T-cell (primary cell): ENCODE measurements at regions not wholly inside any gene's neighbourhood (a gene's known extent, or its start where the extent isn't known, plus 50 kb on each side); places are given as distances from the start of the nearest gene placed in this dataset.

ENCODE experiments used
- ATAC-seq, 4 experiments: fragments of 200-7000 bp in 3 of 4; fragments of 150-1000 bp in 1 of 4; cut with Tn5 transposase; replicated peaks in 1 of 4; 1 replicate in 3 of 4; 2 replicates in 1 of 4; pipeline ENCODE4 v1.10.0; 2021; ENCODE audit warnings: moderate library complexity in 3 of 4, mild to moderate bottlenecking in 2 of 4, moderate number of reproducible peaks in 1 of 4
- CTCF ChIA-PET, 2 donors: fragments of 300-600 bp; sonication (Branson Sonifier 250); formaldehyde crosslinking; loops; one replicate each; lab custom pipeline; 2022; ENCODE audit warnings: antibody characterized with exemption in 2 of 2; lab: Charles Lee
- POLR2A ChIA-PET, 2 donors: fragments of 300-600 bp; sonication (Branson Sonifier 250); formaldehyde crosslinking; loops; one replicate each; lab custom pipeline; 2022; ENCODE audit warnings: antibody characterized with exemption in 2 of 2; lab: Charles Lee
- DNase-seq, 35 experiments: peaks; one replicate each; pipeline versions ENCODE4 v3.0.0 to v3.0.0-alpha.2; 2013 to 2023
- H3K27ac ChIP-seq: one replicate; pipeline ENCODE4 v1.5.1; 2013; ENCODE audit warnings: low read length
- H3K27me3 ChIP-seq, 2 experiments: replicated peaks in 1 of 2; 1 replicate in 1 of 2; 2 replicates in 1 of 2; pipeline versions ENCODE4 v1.6.1 to v1.7.0; 2013; ENCODE audit warnings: low read length in 1 of 2, mixed read lengths in 1 of 2; ENCODE audit not compliant: control insufficient read depth in 2 of 2, insufficient read depth in 2 of 2; ENCODE audit errors: extremely low read depth in 1 of 2
- H3K36me3 ChIP-seq, 2 donors: 1 replicate in 1 of 2; 2 replicates in 1 of 2; pipeline versions ENCODE4 v1.6.1 to v1.7.0; 2013; ENCODE audit warnings: low read length in 1 of 2; ENCODE audit not compliant: control insufficient read depth in 2 of 2, insufficient read depth in 1 of 2; ENCODE audit errors: extremely low read depth in 1 of 2
- H3K4me1 ChIP-seq, 2 experiments: 1 replicate in 1 of 2; 2 replicates in 1 of 2; pipeline versions ENCODE4 v1.6.1 to v1.7.0; 2013; ENCODE audit warnings: low read length in 2 of 2, mixed read lengths in 1 of 2; ENCODE audit not compliant: insufficient read depth in 2 of 2, control insufficient read depth in 1 of 2; ENCODE audit errors: extremely low read depth in 1 of 2
- H3K4me3 ChIP-seq, 2 donors: 1 replicate in 1 of 2; 2 replicates in 1 of 2; pipeline versions ENCODE4 v1.5.1 to v1.7.0; 2013; ENCODE audit warnings: mild to moderate bottlenecking in 2 of 2, low read length in 1 of 2, moderate library complexity in 1 of 2; ENCODE audit not compliant: control insufficient read depth in 1 of 2; ENCODE audit errors: extremely low read depth in 1 of 2
- H3K9me3 ChIP-seq: 2 replicates; pipeline ENCODE4 v1.7.0; 2013
- H3K27ac Mint-ChIP-seq, 2 donors: one replicate each; pipeline ENCODE4 v1.8.0; 2020 to 2021; ENCODE audit warnings: mild to moderate bottlenecking in 2 of 2, mixed read lengths in 2 of 2
- H3K27me3 Mint-ChIP-seq, 2 donors: one replicate each; pipeline ENCODE4 v1.8.0; 2021 to 2022; ENCODE audit warnings: mixed read lengths in 2 of 2
- H3K36me3 Mint-ChIP-seq: one replicate; pipeline ENCODE4 v1.8.0; 2021; ENCODE audit warnings: mixed read lengths
- H3K4me1 Mint-ChIP-seq, 3 donors: one replicate each; pipeline ENCODE4 v1.8.0; 2020 to 2022; ENCODE audit warnings: mixed read lengths in 3 of 3, mild to moderate bottlenecking in 1 of 3
- H3K4me3 Mint-ChIP-seq, 3 donors: one replicate each; pipeline ENCODE4 v1.8.0; 2020 to 2022; ENCODE audit warnings: mild to moderate bottlenecking in 3 of 3, mixed read lengths in 3 of 3, moderate library complexity in 3 of 3
- H3K9me3 Mint-ChIP-seq, 3 donors: one replicate each; pipeline ENCODE4 v1.8.0; 2020 to 2022; ENCODE audit warnings: mixed read lengths in 3 of 3
- WGBS: methylation state at CpG from one replicate; pipeline ENCODE4 v1.1.5; 2013; ENCODE audit warnings: missing lambda C conversion rate; ENCODE audit not compliant: insufficient coverage; 5-methylcytosine and 5-hydroxymethylcytosine counted together

- no peak overlapping the region for H3K4me3 ChIP-seq
- DNase-seq (no peak), ATAC-seq (no peak)
- ChIA-PET CTCF (no interaction called here), POLR2A (no interaction called here)
- WGBS, result 93% methylated on average over 2 of the region's 6 CpGs
- Mint-ChIP-seq H3K4me3 (no peak overlapping the region), H3K36me3 (peaks cover 2% of the 10 kb centered on the region), H3K4me1 (no peaks in the 10 kb centered on the region), H3K27me3 (no peaks in the 10 kb centered on the region), H3K27ac (no peak overlapping the region), H3K9me3 (no peaks in the 10 kb centered on the region)
- no peaks in the 10 kb centered on the region for H3K4me1 ChIP-seq
- H3K27me3 ChIP-seq, result no peaks in the 10 kb centered on the region
- H3K36me3 ChIP-seq, result no peaks in the 10 kb centered on the region
- no peak overlapping the region for H3K27ac ChIP-seq
- no peaks in the 10 kb centered on the region for H3K9me3 ChIP-seq
Measured at GRCh38 chr16:72266836-72267235, 94.9 kb upstream of the PMFBP1 start.

GRCh38 chr16:72264771-72265170 lies 92.8 kb upstream of the PMFBP1 start:
- Mint-ChIP-seq H3K4me1 (no peaks in the 10 kb centered on the region), H3K9me3 (no peaks in the 10 kb centered on the region), H3K4me3 (no peak overlapping the region), H3K27ac (no peak overlapping the region), H3K27me3 (no peaks in the 10 kb centered on the region), H3K36me3 (peaks cover 2% of the 10 kb centered on the region)
- WGBS, result no CpG with 5 or more reads among the region's 2 CpGs
- DNase-seq, result no peak
- ATAC-seq, result no peak
- no peak overlapping the region for H3K27ac ChIP-seq
- no peaks in the 10 kb centered on the region for H3K36me3 ChIP-seq
- CTCF ChIA-PET, result no interaction called here
- no peaks in the 10 kb centered on the region for H3K27me3 ChIP-seq
- no peak overlapping the region for H3K4me3 ChIP-seq
- POLR2A ChIA-PET, result no interaction called here
- no peaks in the 10 kb centered on the region for H3K4me1 ChIP-seq
- no peaks in the 10 kb centered on the region for H3K9me3 ChIP-seq

- CTCF ChIA-PET, result no interaction called here
- no peaks in the 10 kb centered on the region for H3K9me3 Mint-ChIP-seq
- H3K36me3 Mint-ChIP-seq, result no peaks in the 10 kb centered on the region
Measured at GRCh38 chr16:72262711-72263110, 90.8 kb upstream of the PMFBP1 start.

GRCh38 chr16:72261127-72261526 lies 89.2 kb upstream of the PMFBP1 start:
- no peak overlapping the region for H3K4me3 Mint-ChIP-seq
- POLR2A ChIA-PET, result no interaction called here
- no peak overlapping the region for H3K27ac ChIP-seq
- no peak overlapping the region for H3K27ac Mint-ChIP-seq
- H3K27me3 ChIP-seq, result no peaks in the 10 kb centered on the region
- ATAC-seq (no peak), DNase-seq (no peak)
- H3K27me3 Mint-ChIP-seq, result no peaks in the 10 kb centered on the region
- WGBS, result no CpG with 5 or more reads among the region's 1 CpG
- CTCF ChIA-PET, result no interaction called here
- H3K4me1 Mint-ChIP-seq, result no peaks in the 10 kb centered on the region
- H3K9me3 ChIP-seq, result no peaks in the 10 kb centered on the region
- H3K9me3 Mint-ChIP-seq, result no peaks in the 10 kb centered on the region
- H3K4me3 ChIP-seq, result no peak overlapping the region
- no peaks in the 10 kb centered on the region for H3K36me3 Mint-ChIP-seq
- no peaks in the 10 kb centered on the region for H3K4me1 ChIP-seq
- H3K36me3 ChIP-seq, result no peaks in the 10 kb centered on the region

More at GRCh38 chr16:72262711-72263110, 90.8 kb upstream of the PMFBP1 start:
- Histone ChIP-seq H3K36me3 (no peaks in the 10 kb centered on the region), H3K27ac (no peak overlapping the region), H3K4me3 (no peak overlapping the region), H3K27me3 (no peaks in the 10 kb centered on the region), H3K4me1 (no peaks in the 10 kb centered on the region), H3K9me3 (no peaks in the 10 kb centered on the region)
- no peak for ATAC-seq
- POLR2A ChIA-PET, result interaction anchor here in 1 of 2 donors (0.5 kb wide), 1 partner anchor 13 kb away, joined by 3 read pairs; no protein-coding TSS in a partner anchor
- Mint-ChIP-seq H3K27me3 (no peaks in the 10 kb centered on the region), H3K4me1 (no peaks in the 10 kb centered on the region), H3K27ac (no peak overlapping the region), H3K4me3 (no peak overlapping the region)
- no peak for DNase-seq
- WGBS, result no CpG with 5 or more reads among the region's 1 CpG

GRCh38 chr16:72256398-72257066 lies 84.6 kb upstream of the PMFBP1 start:
- ATAC-seq, result no peak
- 86% methylated on average over 1 of the region's 2 CpGs for WGBS

GRCh38 chr16:72255786-72256185 lies 83.8 kb upstream of the PMFBP1 start:
- Histone ChIP-seq H3K36me3 (no peaks in the 10 kb centered on the region), H3K4me1 (no peaks in the 10 kb centered on the region), H3K9me3 (no peaks in the 10 kb centered on the region), H3K27ac (no peak overlapping the region), H3K4me3 (no peak overlapping the region), H3K27me3 (no peaks in the 10 kb centered on the region)
- Mint-ChIP-seq H3K36me3 (no peaks in the 10 kb centered on the region), H3K4me3 (no peak overlapping the region), H3K9me3 (no peaks in the 10 kb centered on the region), H3K4me1 (no peaks in the 10 kb centered on the region), H3K27me3 (no peaks in the 10 kb centered on the region), H3K27ac (no peak overlapping the region)
- ChIA-PET POLR2A (no interaction called here), CTCF (no interaction called here)
- DNase-seq (no peak), ATAC-seq (no peak)
- WGBS, result no CpG with 5 or more reads among the region's 1 CpG

More at GRCh38 chr16:72256398-72257066, 84.6 kb upstream of the PMFBP1 start:
- H3K4me3 Mint-ChIP-seq, result no peak overlapping the region
- CTCF ChIA-PET, result no interaction called here
- no peaks in the 10 kb centered on the region for H3K9me3 Mint-ChIP-seq
- Histone ChIP-seq H3K9me3 (no peaks in the 10 kb centered on the region), H3K27me3 (no peaks in the 10 kb centered on the region), H3K27ac (no peak overlapping the region), H3K4me1 (no peaks in the 10 kb centered on the region), H3K4me3 (no peak overlapping the region), H3K36me3 (no peaks in the 10 kb centered on the region)
- DNase-seq, result no peak
- no peaks in the 10 kb centered on the region for H3K27me3 Mint-ChIP-seq
- no peaks in the 10 kb centered on the region for H3K36me3 Mint-ChIP-seq
- POLR2A ChIA-PET, result no interaction called here
- no peak overlapping the region for H3K27ac Mint-ChIP-seq
- no peaks in the 10 kb centered on the region for H3K4me1 Mint-ChIP-seq
